ENCODE measurements at regions not wholly inside any gene's neighbourhood (a gene's known extent, or its start where the extent isn't known, plus 50 kb on each side); places are given as distances from the start of the nearest gene placed in this dataset.

DNA sequence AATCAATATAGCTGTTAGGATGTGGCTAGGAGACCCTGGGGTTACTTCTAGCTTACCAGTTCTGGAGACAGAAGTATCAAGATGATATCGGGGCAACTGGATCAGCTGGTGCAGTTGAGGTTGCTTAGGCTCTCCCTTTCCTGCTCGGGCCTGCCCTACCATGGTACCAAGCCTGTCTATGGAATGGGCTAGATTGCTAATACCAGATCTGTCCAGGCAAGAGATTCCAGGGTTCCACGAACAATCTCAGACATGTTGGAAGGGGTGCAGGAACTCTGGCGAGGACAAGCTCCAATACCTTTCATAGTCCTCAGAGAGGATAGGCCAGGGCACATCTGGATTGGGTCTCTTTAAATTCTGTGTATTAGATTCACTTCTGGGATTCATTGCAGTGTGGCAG, 53.8 kb downstream of the ADM start:
- no peak for DNase-seq (ENCODE audit: low spot score)

DNA sequence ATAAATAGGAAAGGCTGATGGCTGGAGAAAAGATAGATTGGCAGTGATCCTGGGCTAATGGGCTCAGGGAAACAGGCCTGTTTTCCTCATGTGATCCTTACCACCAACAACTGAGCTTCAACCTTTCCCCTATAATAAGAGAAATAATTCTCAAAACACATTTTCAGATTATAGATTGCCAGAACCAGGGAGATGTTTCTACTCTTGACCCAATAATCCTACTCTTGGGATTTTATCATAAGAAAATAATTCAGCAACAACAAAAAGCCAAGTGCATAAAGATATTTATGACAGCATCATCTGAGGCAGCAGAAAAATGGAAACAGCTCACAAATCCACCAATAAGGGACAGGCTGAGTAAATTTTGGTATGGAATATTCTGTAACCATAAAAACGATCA, 54.3 kb downstream of the ADM start:
- no peak for DNase-seq (ENCODE audit: low spot score)

GRCh38 chr11:10360835-10361234, 56.0 kb downstream of the ADM start:
- DNase-seq (ENCODE audit: low spot score): no peak

GRCh38 chr11:10365045-10365444, 60.2 kb downstream of the ADM start:
- no peak for DNase-seq (ENCODE audit: low spot score)

- DNase-seq (ENCODE audit: low spot score): peak; percentile 37
Observed at GRCh38 chr11:10366568-10367331, 61.9 kb downstream of the ADM start.

- DNase-seq (ENCODE audit: low spot score): no peak
Observed at GRCh38 chr11:10371926-10372641, 67.2 kb downstream of the ADM start.

DNA sequence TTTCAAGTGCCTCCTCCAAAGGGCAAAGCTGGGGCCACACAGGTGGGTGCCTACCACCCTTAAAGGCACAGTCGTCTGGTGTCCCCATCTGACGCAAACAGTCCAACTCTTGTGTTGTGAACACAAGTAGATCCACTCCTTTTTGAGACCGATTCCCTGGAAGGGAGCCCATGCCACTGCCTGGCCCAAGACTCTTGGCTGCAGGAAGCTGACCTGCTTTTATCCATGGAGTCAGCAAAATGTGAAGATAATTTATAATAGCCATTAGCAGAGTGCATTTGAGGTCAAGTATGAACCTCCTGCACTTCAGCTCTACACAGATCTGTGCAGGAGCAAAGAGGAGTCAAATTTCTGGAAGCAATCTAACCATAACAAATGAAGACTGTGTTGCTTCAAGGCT, 68.5 kb downstream of the ADM start:
- no peak for DNase-seq (ENCODE audit: low spot score)

GRCh38 chr11:10373929-10374328, 69.1 kb downstream of the ADM start:
- DNase-seq (ENCODE audit: low spot score): no peak

GRCh38 chr11:10374386-10374785, 69.5 kb downstream of the ADM start:
- DNase-seq (ENCODE audit: low spot score): no peak

DNA sequence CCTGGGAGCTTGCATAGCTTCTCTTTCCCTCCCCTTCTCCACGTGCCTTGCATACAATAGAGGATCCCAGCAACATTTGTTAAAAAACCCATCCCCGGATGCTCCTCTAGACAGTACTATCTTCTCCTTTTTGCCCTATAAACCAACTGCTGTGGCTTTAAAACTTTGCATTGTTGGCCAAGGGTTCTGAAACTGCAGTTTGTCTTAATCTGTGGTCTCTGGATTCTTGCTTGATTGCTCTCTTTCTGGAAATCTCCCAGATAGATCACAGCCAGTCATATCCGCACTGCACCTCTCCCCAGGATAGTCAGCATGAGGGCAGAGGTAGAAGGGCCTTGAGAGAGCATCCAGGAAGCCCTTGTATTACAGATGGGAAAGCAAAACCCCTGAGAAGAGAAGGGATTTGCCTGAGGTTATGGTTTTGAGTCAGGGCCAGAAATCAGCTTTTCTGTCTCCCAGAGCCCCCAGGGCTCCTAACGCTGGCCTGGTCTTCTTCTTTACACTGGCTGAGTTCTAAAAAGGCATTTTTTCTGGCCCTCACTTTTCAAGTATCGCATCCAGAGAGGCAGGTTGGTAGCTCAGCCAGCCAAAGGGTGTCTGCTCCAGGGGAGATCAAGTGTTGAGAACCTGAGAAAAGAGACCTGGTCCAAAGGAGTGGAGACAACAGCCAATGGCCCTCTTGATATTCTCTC, 70.6 kb downstream of the ADM start:
- no peak for DNase-seq (ENCODE audit: low spot score)

DNA sequence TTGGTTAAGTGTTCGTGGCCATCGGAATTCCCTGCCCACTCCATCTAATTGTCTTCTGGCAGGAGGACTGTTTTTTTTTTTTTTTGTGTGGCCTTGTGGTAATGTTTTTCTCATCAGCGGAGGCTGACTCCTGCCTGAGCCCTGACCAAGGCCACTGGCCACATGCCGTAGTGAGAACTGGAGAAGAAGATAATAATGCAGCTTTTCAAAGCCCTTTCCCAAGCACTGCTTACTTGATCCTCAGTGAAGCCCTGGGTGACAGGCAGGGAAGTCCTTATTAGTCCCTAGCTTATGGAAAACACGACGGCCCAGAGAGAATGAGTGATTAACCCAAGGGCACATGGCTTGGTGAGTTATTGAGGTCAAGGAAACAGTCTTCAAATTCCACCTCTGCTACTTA, 71.2 kb downstream of the ADM start:
- no peak for DNase-seq (ENCODE audit: low spot score)

- no peak for DNase-seq (ENCODE audit: low spot score)
Observed at GRCh38 chr11:10377183-10377582, 72.3 kb downstream of the ADM start.

- DNase-seq (ENCODE audit: low spot score): no peak
Observed at GRCh38 chr11:10378362-10378761, 73.5 kb downstream of the ADM start.

- DNase-seq (ENCODE audit: low spot score): peak; percentile 21
Observed at GRCh38 chr11:10379022-10379421, 74.1 kb downstream of the ADM start.

- no peak for DNase-seq (ENCODE audit: low spot score)
Observed at GRCh38 chr11:10379426-10379825, 74.6 kb downstream of the ADM start.

DNA sequence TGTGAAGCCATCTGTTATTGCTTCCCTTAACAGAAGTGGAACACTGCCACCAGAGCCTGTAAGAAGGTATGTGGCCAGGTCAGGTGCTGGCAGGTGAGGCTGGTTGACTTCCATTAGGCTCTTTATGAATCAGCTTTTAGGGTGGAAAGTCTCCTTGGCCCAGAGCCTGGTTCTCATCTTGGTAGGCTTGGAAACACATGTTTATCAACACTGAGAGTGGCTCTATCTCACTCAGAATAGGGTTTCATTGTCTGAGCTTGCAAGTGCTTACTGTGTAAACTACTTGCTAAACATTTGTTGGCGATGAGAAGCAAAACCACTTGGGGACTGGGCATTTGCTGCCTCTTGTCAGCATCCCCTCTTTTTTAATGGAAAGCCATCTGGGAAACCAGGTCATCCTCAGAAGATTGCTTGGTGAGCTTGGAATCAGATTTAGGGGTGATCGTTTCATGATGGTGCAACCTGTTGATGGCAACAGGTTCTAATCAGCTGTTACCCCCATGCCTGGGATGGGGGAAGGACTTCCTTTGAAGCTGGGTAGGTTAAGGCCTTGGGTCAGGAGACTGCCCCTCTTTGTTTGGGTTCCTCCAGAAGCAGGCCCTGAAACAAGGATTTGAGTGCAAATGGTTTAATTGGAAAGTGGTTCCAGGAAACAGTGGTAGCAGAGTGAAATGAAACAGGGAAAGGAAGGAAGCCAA, 75.0 kb upstream of the AMPD3 start:
- DNase-seq (ENCODE audit: low spot score): no peak

GRCh38 chr11:10380921-10381320, 74.1 kb upstream of the AMPD3 start:
- no peak for DNase-seq (ENCODE audit: low spot score)

- no peak for DNase-seq (ENCODE audit: low spot score)
Observed at GRCh38 chr11:10381736-10382135, 73.3 kb upstream of the AMPD3 start.

DNA sequence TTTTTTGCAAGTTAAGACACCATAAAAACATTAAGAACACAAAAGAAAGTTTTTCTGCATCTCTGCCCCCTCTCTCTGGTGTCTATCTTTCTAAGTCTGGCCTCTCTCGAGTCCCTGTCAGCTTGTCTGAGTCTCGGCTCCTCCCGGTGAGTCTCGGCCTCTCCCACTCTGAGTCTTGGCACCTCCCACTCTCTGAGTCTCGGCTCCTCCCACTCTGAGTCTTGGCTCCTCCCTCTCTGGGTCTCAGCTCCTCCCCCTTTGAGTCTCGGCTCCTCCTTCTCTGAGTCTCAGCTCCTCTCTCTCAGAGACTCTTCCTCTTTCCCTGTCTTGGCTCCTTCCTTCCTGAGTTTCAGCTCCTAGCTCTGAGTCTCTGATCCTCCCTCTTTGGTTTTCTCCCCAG, 72.5 kb upstream of the AMPD3 start:
- DNase-seq (ENCODE audit: low spot score): no peak

GRCh38 chr11:10385696-10386095, 69.4 kb upstream of the AMPD3 start:
- DNase-seq (ENCODE audit: low spot score): no peak

- DNase-seq (ENCODE audit: low spot score): no peak
Observed at GRCh38 chr11:10386361-10386760, 68.7 kb upstream of the AMPD3 start.

GRCh38 chr11:10386861-10387205, 68.2 kb upstream of the AMPD3 start:
- no peak for DNase-seq (ENCODE audit: low spot score)
